DMS53 treated with DMSO at 0.1 percent for 48 hours (cell line): ENCODE measurements at regions not wholly inside any gene's neighbourhood (a gene's known extent, or its start where the extent isn't known, plus 50 kb on each side); places are given as distances from the start of the nearest gene placed in this dataset.
"Not testable (repeated sequence)": the region's sequence is repeated elsewhere in the genome, so short reads cannot be mapped to it uniquely, and the experiment has no call there.

Source experiments
- DNase-seq: peaks from one replicate; lab custom pipeline; 2025; ENCODE audit not compliant: unreplicated experiment; lab: John Stamatoyannopoulos, UW

GRCh38 chrX:26908218-26908617, 554.9 kb downstream of the PPP4R3C start:
- DNase-seq: no peak

GRCh38 chrX:26889574-26889973, 573.6 kb downstream of the PPP4R3C start:
- DNase-seq: no peak

- DNase-seq: no peak
Observed at GRCh38 chrX:26873736-26874135, 589.4 kb downstream of the PPP4R3C start.

GRCh38 chrX:26871967-26872366, 591.2 kb downstream of the PPP4R3C start:
- DNase-seq: no peak

GRCh38 chrX:26851981-26852380, 611.2 kb downstream of the PPP4R3C start:
- no peak for DNase-seq

- no peak for DNase-seq
Observed at GRCh38 chrX:26848511-26848910, 614.6 kb downstream of the PPP4R3C start.

GRCh38 chrX:26845056-26845455, 618.1 kb downstream of the PPP4R3C start:
- no peak for DNase-seq

- DNase-seq: no peak
Observed at GRCh38 chrX:26822448-26822847, 606.5 kb downstream of the MAGEB5 start.

GRCh38 chrX:26789751-26790150, 573.8 kb downstream of the MAGEB5 start:
- DNase-seq: no peak

- DNase-seq: no peak
Observed at GRCh38 chrX:26788402-26788998, 572.5 kb downstream of the MAGEB5 start.

- no peak for DNase-seq
Observed at GRCh38 chrX:26783512-26784225, 567.7 kb downstream of the MAGEB5 start.

GRCh38 chrX:26778320-26778888, 562.4 kb downstream of the MAGEB5 start:
- DNase-seq: no peak

GRCh38 chrX:26762253-26762652, 546.3 kb downstream of the MAGEB5 start:
- DNase-seq: no peak

- not testable (repeated sequence) for DNase-seq
Observed at GRCh38 chrX:26755760-26756159, 539.8 kb downstream of the MAGEB5 start.

- no peak for DNase-seq
Observed at GRCh38 chrX:26747877-26748276, 531.9 kb downstream of the MAGEB5 start.

- no peak for DNase-seq
Observed at GRCh38 chrX:26722666-26723428, 506.9 kb downstream of the MAGEB5 start.

GRCh38 chrX:26672571-26672970, 456.6 kb downstream of the MAGEB5 start:
- DNase-seq: no peak

GRCh38 chrX:26670521-26670920, 454.6 kb downstream of the MAGEB5 start:
- DNase-seq: no peak

GRCh38 chrX:26664919-26665318, 448.9 kb downstream of the MAGEB5 start:
- DNase-seq: no peak

GRCh38 chrX:26653050-26653449, 437.1 kb downstream of the MAGEB5 start:
- DNase-seq: no peak

GRCh38 chrX:26651755-26652154, 435.8 kb downstream of the MAGEB5 start:
- DNase-seq: no peak

- peak; percentile 14 for DNase-seq
Observed at GRCh38 chrX:26649534-26649933, 433.6 kb downstream of the MAGEB5 start.
